ENCODE measurements at regions not wholly inside any gene's neighbourhood (a gene's known extent, or its start where the extent isn't known, plus 50 kb on each side); places are given as distances from the start of the nearest gene placed in this dataset.
"Not testable (repeated sequence)": the region's sequence is repeated elsewhere in the genome, so short reads cannot be mapped to it uniquely, and the experiment has no call there.

DNA sequence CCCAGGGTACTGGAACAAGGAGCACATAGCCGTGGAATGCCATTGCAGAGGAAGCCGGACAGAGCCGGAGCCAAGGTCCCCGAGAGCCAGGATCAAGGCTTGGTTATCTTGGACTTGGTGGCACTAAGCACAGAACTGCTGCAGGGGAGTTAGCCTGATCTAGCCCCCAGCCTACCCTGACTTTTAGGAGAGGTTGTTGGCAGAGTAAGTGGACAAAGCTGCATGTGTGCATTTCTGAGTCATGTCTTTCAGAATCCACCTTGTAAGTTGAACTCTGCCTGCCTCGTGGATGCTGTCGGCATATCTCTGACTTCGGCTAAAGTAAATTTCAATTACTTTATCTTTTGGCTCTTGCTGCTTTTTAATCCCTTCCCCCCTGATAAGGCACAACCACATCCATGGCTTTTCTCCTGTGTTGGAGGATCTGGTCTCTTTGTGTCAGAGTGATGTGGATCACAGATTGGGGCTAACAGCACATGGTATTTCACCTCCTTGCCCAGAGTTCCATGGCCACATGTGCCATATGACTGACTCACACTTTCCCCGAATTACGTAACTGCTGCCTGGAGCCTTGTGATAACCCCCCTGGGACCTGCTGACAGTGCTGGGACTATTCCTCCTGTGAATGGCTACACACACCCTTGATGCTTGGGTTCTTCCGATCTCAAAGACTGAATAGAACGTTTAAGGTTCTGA, 240.3 kb downstream of the EMP1 start:
- DNase-seq: no peak
- ATAC-seq: no peak

DNA sequence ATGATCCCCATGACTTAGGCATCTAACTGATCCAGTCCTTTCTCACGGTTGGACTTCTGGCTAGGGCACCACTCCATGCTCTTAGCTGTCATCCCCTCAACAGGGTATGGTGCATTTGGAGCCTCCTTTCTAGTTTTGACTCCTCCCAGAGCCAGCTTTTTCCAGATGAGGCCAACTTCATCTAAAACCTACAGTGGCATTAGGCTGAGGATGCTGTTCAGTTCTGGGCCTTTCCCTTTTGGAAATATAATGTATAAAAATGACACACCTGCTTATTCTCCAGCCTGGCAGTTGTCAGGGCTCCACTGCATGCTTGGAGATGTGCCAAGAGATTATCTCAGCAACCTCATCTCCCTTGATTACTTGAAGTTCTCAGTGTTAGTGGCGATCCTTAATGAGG, 239.7 kb downstream of the EMP1 start:
- no peak for DNase-seq
- ATAC-seq: no peak

DNA sequence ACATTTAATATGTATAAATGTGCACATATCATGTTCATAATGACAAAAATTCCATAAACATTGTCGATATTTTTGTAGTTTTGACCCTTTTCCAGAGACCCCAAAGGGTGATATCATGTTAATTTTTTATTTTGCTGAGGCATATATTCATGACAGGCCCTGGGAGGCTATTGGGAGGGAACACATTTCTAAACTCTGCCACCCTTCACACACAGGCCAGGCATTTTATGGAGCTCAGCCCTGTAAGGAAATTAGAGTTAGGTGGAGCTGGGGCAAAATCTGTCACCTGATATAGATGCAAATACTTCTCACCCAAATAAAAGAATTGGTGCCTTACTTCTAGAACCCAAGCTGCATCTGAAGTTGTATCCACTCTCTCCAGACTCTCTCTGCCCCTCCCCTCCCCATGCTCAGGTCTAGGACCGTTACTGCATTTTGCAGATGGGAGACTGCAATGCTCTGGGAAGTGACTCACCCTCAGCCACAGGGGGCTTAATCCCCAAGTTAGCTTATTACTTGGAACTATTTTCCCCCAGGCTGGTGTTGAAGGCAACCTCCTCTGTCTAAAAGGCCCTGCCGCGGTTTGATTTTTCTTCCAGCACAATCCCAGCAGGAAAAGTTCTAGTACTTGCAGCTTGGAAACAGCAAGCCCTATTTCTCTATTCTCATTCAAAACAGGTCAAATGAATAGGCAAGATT, 238.9 kb downstream of the EMP1 start:
- ATAC-seq (no peak), DNase-seq (no peak)

DNA sequence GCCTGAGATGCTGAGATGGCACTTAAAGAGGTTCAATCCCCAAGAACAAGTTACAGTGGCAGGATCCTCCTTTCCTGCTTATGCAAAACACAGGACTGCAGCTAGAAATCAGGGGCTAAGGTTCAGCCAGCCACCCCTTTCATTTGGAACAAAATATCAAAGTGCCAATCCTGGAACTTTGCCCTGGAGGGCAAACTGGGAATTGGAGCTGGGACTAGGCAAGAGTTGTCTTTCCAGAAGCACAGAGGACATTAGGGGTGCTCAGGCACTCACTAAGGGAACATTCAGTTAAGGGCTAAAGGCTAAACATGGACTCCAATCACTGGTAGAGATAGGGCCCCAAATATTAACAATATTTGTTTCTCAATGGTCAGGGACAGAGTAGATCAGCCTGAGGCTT, 237.2 kb downstream of the EMP1 start:
- ATAC-seq: no peak
- no peak for DNase-seq

DNA sequence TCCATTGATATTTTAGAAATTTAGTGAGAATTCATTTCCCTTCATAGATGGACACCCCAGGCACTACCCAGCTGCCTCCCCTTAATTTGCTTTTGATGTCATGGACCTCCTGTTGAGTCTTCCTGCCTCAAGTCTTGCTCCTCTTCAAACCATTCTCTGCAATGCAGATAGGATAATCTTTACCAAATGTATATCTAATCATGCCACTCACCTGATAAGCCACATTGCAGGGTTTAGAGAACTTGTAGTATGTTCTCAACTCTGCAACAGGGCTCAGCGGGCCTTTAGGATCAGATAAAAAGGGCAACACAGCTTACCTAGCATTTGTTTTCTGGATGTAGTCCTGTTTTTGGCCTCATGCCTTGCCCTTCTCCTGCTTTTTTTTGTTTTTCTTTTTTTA, 234.5 kb downstream of the EMP1 start:
- ATAC-seq (no peak), DNase-seq (no peak)

DNA sequence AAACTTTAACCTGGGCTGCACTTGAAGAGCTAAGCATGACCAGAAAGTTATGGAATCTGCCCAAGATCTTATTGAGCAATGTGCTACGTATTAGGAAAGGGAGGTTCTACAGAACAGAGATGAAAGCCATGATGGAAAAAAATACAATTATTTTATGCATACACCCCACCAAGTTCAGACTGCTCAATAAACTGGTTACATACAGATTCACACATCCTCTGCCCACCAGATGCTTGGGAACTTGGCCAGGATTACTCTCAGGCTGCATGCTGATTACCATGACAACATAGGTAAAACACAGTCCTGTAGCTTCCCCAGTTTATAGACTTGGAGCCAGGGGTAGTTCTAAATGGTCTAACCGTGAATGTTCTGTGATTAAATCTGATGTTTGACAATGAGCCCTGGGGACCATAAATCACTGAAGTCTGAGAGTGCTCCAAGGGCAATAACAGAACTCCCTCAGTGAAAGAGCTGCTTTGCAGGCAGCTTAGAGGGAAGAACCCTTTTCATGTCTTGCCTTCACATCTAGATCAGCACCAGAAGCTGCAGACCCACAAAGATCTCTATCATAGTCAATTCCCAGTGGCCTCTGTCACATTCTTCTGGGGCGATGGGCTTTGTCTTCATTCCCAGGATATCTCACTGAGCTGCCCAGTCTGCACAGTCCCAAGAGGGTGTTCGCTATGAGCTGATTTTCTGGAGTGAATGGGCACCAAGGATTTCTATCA, 232.2 kb downstream of the EMP1 start:
- no peak for ATAC-seq
- DNase-seq: no peak

DNA sequence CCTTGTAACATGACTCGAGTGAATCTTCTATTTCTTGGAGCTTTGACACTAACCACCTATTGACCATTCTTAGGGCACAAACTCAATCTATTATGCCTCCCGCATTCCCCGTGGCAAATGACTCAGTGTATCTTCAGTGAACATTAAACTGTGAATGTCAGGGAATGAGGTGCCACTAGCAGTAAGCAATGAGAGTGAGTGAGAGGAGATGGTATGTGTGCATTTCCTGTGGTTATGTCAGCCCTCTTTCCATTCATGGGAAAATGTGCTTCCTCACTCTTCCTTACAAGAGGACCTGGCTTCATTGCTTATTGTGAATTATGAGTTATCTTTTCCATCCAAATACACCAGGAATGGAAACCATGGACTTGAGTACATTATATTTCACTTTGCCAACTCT, 229.2 kb downstream of the EMP1 start:
- ATAC-seq (no peak), DNase-seq (no peak)

DNA sequence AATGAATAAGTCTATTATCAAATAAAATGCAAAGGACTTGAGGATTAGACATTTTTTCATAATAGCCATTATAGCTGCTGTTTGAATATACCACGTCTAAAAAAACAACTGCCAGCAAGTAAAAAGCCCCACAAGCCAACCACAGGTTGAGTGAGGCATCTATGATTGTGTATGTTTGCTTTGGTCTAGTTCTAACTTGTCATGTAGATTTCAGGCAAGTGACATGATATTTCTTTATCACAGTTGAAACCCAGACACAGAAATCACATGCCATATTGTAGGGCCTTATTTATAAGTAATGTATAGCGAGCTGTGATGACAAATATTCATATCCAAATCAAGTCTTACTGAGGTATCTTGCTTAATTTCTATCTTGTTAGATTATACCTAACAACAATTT, 225.8 kb downstream of the EMP1 start:
- ATAC-seq: no peak
- no peak for DNase-seq

DNA sequence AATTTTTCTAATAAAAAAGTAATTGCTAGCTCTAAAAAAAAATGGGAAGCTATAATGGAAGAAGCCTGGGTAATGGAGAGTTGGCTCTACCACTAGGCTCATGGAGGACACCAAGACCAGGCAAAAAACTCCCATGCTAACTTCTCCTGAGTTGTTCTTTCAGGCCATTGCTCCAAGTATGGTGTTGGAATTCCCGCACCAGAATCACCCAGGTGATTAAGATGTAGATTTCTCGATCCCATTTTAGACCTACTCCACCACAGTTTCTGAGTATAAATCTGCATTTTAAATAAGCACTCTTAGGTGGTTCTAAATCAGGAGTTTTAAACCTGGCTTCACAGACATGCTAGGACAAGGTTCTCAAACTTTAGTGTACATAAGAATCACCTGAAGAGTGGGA, 221.0 kb downstream of the EMP1 start:
- DNase-seq (no peak), ATAC-seq (no peak)

DNA sequence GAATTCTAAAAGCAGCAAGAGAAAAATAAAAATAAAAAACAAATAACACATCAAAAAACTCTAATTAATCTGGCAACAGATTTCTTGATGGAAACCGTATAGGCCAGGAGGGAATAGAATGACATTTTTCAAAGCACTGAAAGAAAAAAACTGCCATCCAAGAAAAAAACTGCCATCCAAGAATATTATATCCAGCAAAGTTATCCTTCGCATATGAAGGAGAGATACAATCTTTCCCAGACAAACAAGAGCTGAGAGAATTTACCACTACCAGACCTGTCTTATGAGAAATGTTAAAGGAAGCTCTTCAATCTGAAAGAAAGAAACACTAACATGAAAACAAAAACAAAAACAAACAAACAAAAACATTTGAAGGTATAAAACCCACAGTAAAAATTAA, 214.8 kb downstream of the EMP1 start:
- no peak for ATAC-seq
- no peak for DNase-seq

DNA sequence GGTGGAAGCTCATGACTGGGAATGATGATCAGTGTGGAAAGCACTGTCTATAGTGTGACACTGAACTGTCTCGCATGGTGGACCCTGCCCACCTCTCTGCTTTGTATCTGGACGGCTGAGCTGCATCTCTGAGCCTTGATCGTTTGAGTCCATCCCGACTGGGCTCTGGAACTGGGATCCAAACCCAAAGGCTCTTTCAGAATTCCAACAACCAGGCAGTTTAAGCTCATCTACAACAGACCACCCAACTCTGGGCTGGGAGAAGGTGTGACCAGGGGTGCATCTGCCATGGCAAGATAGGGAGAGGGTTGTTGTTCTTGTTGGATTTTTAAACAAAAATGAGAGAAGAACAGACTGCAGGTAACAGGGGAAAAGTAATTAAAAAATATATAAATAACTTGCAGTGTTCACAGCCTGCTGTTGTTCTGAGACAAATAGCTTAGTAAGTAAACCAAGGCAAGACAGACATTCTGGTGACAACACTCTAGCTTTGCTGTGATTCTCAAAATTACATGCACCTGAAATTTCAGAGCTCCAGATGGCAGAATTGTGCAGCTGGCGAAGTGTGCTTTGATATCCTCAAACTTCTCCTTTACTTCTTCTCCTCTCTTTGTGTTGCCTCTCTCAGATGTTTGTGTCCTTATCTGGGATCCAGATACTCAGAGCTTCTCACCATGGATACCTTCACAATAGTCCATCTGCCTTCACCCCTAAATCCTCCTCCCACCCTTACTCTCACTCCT, 209.6 kb downstream of the EMP1 start:
- ATAC-seq: no peak
- no peak for DNase-seq

DNA sequence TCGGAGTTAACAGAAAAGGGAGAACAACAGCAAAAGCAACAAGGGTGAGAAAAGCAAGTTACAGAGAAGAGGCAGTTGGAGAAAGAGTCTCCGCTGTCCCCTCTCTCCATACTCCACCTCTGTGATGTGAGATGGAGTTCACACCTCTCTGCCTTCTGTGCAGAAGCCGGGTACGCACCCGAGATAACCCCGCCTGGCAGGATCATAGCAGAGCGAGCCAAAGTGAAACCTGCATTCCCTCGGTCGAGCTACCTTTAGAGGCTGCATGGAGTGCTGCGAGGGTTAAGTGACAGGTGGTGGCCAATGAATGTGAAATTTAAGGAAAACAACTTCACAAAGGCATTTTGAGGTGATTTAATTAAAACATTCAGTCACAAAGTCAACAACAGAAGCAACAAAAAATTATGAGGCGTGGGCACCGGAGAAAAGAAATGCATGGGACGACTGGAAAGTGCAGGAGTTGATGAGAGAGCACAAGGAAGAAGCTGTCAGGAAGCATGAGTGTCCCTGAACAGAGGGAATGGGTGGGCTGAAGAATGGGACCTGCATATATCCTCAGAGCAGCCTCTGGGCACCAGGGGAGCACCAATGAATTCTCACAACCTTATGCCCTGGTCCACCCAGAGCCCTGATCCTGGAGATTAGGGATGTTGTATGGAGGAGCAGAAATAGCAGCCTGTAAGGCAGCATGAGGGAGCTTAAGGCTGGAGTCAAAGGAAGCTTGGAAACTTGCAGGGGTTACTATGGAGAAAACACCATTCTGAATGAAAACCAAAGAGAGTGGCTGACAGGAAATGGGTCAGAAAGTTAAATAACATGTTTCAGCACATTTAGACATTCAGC, 208.3 kb downstream of the EMP1 start:
- no peak for ATAC-seq

DNA sequence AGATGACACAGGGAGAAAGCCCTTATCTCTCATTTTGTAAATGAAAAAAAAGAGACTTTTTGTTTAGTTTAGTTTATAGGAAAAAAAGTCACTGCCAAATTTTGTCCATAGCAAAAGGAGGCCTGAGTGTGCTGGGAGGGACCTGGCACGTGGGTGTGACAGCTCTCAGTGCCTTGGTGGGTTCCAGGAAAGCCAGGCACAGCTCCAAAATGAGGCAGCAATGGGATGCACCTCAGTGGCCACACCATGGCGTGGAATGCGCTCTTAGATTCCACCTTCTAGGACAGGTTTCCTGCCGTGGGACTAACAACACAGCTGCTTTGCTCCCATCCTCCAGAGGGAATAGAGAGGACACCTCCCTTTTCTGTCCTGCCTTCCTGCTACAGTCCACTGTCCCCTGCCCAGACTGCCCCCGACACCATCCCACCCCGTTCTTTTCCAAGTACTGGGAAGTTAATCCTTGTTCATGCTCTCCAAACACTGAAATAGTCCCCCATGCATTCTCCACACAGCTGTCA, 207.6 kb downstream of the EMP1 start:
- no peak for DNase-seq
- no peak for ATAC-seq

More for the DNA sequence above, 208.3 kb downstream of the EMP1 start:
- no peak for DNase-seq

DNA sequence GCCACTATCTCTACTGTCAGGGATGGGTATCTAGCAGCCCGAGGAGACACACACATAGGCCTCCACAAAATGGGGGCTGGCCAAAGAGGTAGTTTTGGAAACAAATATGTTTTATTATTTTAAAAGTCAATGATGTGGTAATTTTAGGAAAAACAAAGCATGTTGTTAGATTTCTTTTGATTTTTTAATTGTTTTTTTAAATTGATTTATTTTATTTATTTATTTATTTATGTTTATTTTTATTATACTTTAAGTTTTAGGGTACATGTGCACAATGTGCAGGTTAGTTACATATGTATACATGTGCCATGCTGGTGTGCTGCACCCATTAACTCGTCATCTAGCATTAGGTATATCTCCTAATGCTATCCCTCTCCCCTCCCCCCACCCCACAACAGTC, 194.8 kb downstream of the EMP1 start:
- ATAC-seq, DNase-seq: not testable (repeated sequence)

DNA sequence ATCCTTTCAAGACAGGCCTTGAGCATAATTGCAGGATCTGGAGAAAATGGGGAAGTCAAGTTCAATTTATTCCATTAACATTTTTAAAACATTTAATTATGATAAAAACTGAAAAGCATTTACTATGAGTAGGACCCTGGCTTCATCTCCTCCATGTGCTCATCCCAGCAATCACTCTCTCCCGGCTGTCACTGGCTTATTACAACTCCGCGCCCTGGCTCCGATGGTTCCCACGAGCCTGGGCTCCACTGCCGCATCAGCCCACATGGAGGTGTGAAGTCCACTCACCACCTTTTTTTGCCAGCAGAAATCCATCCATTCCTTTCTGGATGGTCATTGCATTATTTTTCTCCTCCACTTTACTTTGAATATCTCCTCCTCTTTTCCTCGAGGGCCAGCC, 194.4 kb downstream of the EMP1 start:
- DNase-seq (no peak), ATAC-seq (no peak)

DNA sequence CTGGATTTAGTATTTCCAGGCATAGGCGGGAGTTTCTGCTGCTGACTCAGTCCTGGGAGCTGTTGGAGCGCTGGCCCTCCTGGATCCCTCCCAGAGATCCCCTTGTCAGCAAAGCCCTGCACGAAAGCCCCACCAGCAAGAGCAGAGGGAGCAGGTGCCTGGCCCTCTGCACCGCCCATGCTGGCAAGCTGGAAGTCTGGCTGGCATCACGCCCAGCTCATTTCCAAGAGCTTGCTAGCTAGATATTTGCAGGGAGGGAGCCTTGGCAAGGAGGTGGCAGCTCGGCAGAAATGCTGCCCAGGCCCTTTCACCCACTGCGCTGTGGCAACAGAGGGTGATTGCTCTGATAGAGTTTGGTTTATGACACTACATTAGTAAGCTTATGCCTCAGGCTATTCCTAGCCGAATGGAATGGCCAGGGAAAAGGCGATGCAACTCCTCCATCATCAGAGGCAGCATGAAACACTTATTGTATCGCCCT, 193.9 kb downstream of the EMP1 start:
- ATAC-seq: no peak

DNA sequence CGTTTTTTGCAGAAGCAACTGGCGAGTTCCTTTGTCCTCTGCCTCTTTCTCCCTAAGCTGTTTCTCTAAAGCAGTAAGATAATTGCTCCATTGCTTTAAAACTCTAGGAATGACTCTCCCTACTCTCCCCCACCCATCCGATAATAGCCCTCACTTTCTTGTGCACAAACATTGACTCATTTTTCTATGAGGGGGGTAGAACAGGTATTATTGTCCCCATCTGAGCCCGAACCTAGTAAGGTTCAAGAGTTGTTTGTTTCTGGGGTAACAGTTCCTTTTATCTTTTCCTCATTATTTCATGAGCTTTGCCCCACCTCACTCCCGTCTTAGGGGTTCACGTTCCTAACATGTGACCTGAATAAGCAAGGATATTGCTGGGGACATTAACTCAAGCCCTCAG, 190.6 kb downstream of the EMP1 start:
- DNase-seq: no peak

More for the DNA sequence above, 193.9 kb downstream of the EMP1 start:
- no peak for DNase-seq

DNA sequence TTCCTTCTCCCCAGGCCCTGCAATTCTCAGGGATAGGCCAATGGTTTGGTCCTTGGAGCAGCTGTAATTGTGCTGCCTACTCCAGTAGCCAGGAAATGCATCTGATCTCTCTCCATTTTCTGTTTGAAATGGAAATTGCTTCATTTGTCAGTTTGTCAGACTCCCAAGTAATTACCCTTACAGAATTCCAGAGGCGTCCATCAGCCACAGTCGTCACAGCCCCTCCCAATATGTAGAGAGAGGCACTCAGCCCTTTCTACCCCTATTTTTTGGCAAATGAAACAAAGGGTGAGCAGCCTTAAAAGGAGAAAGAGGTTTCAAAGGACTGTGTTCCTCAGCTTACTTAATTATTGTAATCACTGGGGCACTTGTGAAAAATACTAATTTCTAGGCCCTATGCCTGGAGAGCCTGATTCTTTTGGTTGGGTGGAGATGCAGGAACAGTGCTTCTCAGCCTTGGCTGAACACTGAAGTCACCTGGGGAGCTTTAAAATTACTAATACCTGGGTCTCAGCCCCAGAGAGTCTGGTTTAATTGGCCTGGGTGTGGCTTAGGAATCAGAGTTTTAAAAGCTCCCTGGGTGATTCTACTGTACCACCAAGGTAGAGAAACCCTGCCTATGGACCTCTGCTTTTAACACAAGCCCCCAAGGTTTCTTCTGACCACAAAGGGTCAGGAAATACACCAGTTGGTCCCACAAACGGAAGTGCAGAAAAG, 190.0 kb downstream of the EMP1 start:
- DNase-seq: no peak

More for the DNA sequence above, 190.6 kb downstream of the EMP1 start:
- no peak for ATAC-seq

DNA sequence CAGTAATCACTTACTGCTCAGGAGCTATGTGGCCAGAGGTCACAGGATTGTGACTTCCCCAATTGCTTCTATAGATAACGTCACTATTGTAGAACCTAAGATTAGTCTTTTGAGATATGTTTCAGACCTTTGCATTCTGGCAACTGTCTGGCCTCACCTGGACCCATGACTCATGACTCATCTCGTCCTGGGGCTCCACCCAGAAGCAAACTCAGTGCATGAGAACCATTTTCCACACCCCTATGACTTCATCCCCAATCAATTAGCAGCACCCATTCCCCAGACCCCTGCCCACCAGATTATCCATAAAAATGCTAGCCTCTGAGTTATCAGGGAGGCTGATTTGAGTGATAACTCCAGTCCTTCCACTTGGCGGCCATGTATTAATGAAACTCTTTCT, 186.9 kb downstream of the EMP1 start:
- ATAC-seq (peak; percentile 32), DNase-seq (no peak)

More for the DNA sequence above, 190.0 kb downstream of the EMP1 start:
- ATAC-seq: no peak

DNA sequence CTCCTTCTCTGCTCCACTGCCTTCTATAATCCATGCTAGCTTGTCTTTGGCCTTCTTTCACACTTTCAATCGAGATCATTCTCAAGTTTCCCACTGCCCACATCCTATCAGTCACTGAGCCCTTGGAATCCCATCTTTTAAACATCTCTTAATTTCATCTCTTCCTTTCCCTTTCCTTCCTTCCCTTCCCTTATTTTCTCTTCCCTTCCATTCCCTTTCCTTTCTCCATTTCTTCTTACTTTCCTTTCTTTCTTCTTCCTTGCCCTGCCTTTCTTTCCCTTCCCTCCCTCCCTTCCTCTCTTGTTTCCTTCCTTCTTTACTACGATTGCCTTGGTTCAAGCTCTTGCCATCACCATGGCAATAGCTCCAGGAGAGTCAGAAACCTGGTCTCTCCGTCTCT, 183.8 kb downstream of the EMP1 start:
- DNase-seq (no peak), ATAC-seq (no peak)
